GM13976 (cell line): ENCODE measurements at regions not wholly inside any gene's neighbourhood (a gene's known extent, or its start where the extent isn't known, plus 50 kb on each side); places are given as distances from the start of the nearest gene placed in this dataset.
A peak's percentile ranks its signal among the peaks of the same experiment; 100 is the strongest.

Experiments
- DNase-seq: peaks from one replicate; pipeline ENCODE4 v3.0.0; 2012; ENCODE audit warnings: low spot score
- CTCF ChIP-seq: IDR thresholded peaks from 2 replicates; pipeline ENCODE4 v1.5.1; 2012; ENCODE audit warnings: borderline replicate concordance, mild to moderate bottlenecking; ENCODE audit not compliant: insufficient read depth; ENCODE audit errors: extremely low read depth, missing control alignments, control extremely low read depth
- in situ Hi-C: fragments of 300-500 bp; cut with MboI; formaldehyde crosslinking; loops from one replicate; pipeline ENCODE4 v1.12.0; 2022; ENCODE audit warnings: low sequenced_read_pairs, mixed read lengths, inconsistent platforms; ENCODE audit not compliant: unreplicated experiment

GRCh38 chr2:106275971-106276370 lies 81.9 kb upstream of the UXS1 start:
- DNase-seq: no peak
- in situ Hi-C loops: no loop called here
- TF ChIP-seq CTCF: no peak

- TF ChIP-seq CTCF: no peak
- in situ Hi-C loops: no loop called here
- DNase-seq: no peak
These were observed 80.6 kb upstream of the UXS1 start for GRCh38 chr2:106274668-106275067.

GRCh38 chr2:106272216-106272807 lies 78.2 kb upstream of the UXS1 start:
- in situ Hi-C loops: no loop called here
- TF ChIP-seq CTCF: no peak
- no peak for DNase-seq

- no peak for DNase-seq
- in situ Hi-C loops: no loop called here
- no peak for TF ChIP-seq CTCF
These were observed 76.4 kb upstream of the UXS1 start for GRCh38 chr2:106270471-106270891.

GRCh38 chr2:106269591-106270291 lies 75.6 kb upstream of the UXS1 start:
- peak; percentile 55 for DNase-seq
- in situ Hi-C loops: no loop called here

GRCh38 chr2:106267997-106268396 lies 73.9 kb upstream of the UXS1 start:
- no peak for TF ChIP-seq CTCF
- DNase-seq: no peak
- in situ Hi-C loops: no loop called here

More at GRCh38 chr2:106269591-106270291, 75.6 kb upstream of the UXS1 start:
- TF ChIP-seq CTCF: no peak
